ENCODE measurements at regions not wholly inside any gene's neighbourhood (a gene's known extent, or its start where the extent isn't known, plus 50 kb on each side); places are given as distances from the start of the nearest gene placed in this dataset.

DNA sequence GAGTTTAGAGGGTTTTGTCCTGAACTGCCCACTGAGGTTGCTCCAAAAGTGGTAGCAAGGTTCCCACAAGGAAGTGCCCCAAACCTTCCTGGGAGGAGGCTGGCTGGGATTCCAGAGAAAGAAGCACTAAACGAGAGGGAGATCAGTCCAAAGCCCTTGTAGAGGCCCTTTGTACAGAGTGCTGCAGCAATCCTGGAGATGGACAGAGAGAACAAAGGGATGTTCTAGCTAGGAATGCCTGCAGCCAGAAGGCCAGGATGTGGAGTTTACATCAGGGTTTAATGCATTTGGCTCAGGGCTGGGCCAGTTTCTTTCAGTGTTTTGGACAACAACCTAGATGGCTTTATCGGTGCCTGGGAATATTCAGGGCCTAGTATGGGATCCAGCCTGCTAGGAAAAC, 2155.1 kb upstream of the AGA start:
- no peaks in the 10 kb centered on the region for H3K36me3 Mint-ChIP-seq
- no peaks in the 10 kb centered on the region for H3K27me3 Mint-ChIP-seq (ENCODE audit: low read depth in 3 of 3)
- no peak overlapping the region for H3K4me3 Mint-ChIP-seq
- H3K4me1 Mint-ChIP-seq, result no peaks in the 10 kb centered on the region
- peaks cover 2 to 39% (median 17%) of the 10 kb centered on the region in 6 donors for H3K9me3 Mint-ChIP-seq
- H3K27ac Mint-ChIP-seq, result no peak overlapping the region
- DNase-seq, result no peak

DNA sequence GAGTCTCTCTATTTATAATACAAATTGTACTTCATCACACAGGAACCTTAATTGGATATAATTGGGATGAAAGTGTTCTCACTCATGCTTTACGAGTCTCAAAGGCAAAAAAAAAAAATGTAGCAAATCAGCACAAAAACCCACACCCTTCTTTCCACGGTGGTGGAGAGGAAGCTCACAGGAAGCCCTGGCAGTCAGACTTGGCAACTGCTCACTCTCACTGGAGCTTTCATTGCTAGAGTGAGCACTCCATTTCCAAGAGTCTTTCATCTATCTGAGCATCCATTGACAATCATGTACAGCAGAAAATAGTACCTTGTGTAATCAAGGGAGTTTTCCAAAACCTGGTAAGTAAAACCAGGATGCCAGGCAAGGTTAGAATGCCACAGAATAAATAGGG, 2159.4 kb upstream of the AGA start:
- Mint-ChIP-seq H3K4me3 (no peak overlapping the region), H3K4me1 (no peaks in the 10 kb centered on the region), H3K27me3 (ENCODE audit: low read depth in 3 of 3) (no peaks in the 10 kb centered on the region), H3K36me3 (no peaks in the 10 kb centered on the region), H3K27ac (no peak overlapping the region), H3K9me3 (peaks cover 0 to 33% (median 18%) of the 10 kb centered on the region in 6 donors)
- DNase-seq, result no peak

DNA sequence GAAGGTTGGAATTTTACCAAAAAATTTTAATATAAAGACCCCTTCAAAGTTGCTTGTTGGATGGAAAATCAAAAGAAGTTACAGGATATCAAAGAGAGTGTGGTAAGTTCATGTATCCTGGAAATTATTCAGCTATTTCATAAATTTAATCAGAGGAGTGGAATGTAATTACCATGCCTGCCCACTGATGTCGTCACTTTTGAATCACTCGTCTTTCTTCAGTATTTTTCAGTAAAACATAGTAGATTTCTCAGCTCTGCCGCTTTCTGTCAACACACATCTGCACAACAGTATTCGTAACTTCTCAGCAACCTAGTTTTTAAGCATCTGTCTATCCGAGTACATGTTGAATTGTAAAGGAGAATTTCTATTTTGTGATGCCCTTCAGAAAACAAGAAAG, 2163.0 kb upstream of the AGA start:
- no peaks in the 10 kb centered on the region for H3K4me1 Mint-ChIP-seq
- H3K27ac Mint-ChIP-seq, result no peak overlapping the region
- no peak overlapping the region for H3K4me3 Mint-ChIP-seq
- DNase-seq, result no peak
- H3K9me3 Mint-ChIP-seq, result peaks cover 2 to 40% (median 23%) of the 10 kb centered on the region in 6 donors
- H3K27me3 Mint-ChIP-seq (ENCODE audit: low read depth in 3 of 3), result no peaks in the 10 kb centered on the region
- no peaks in the 10 kb centered on the region for H3K36me3 Mint-ChIP-seq

DNA sequence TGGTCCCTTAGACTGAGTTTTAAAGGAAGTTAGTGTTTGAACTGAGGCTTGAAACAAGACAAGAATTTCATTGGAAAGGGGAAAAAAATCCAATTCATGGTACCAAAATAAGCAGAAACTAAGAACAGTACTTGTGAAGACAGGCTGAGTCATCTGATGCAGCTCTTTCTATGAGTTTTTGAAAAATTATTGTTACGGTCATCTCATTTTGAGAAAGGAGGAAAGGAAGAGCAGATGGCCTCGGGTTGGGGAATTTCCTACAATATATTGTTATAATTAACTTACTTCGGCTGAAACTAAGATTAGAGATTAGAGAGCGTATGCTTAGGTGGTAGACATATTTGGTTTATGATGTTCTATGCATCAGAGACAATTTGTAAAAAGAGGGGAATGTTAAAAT, 2164.8 kb upstream of the AGA start:
- Mint-ChIP-seq H3K4me1 (no peaks in the 10 kb centered on the region), H3K4me3 (no peak overlapping the region), H3K27me3 (ENCODE audit: low read depth in 3 of 3) (no peaks in the 10 kb centered on the region), H3K9me3 (peaks cover 2 to 46% (median 23%) of the 10 kb centered on the region in 6 donors), H3K36me3 (no peaks in the 10 kb centered on the region), H3K27ac (no peak overlapping the region)
- DNase-seq, result no peak

DNA sequence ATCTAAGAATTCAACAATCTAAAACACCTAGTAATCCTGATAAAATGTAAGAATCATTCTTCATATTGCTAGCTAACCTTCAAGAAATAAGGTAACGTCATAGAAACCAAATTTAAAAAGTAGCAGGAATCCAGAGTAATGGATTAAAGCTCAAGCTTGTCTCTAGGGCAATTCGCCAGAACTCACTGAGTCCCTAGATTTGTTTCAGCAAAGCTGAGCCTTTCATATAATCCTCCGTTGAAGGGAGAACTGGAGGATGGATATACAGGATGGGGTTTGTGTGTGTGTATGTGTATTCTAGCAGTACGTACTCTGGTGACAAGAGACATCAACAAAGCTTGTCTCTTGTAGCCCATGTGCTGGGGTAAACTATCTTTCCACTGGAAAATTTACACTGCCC, 2173.5 kb upstream of the AGA start:
- H3K27ac Mint-ChIP-seq, result no peak overlapping the region
- H3K4me1 Mint-ChIP-seq, result no peaks in the 10 kb centered on the region
- H3K27me3 Mint-ChIP-seq (ENCODE audit: low read depth in 3 of 3), result peaks cover 0 to 2% (median 0%) of the 10 kb centered on the region in 3 donors
- no peak for DNase-seq
- peaks cover 3 to 35% (median 15%) of the 10 kb centered on the region in 6 donors for H3K9me3 Mint-ChIP-seq
- no peaks in the 10 kb centered on the region for H3K36me3 Mint-ChIP-seq
- no peak overlapping the region for H3K4me3 Mint-ChIP-seq

DNA sequence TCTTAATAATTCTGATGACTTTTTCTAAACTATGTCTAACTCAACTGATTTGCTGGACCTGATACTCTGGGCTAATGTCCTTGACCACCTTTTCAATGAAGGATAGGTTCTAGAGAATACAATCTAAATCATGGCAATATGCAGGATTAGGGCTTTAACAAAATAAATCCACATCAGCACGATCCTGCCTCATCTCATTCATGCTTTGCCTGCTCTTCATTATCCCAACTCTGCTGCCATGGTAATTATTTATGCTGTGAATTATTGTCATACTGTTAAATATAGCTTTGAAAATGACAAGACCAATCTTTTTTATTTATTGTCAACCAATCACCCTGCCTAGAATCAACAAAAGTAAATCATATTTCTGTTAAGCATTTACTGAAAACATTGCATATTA, 2176.7 kb upstream of the AGA start:
- Mint-ChIP-seq H3K36me3 (no peaks in the 10 kb centered on the region), H3K27ac (no peak overlapping the region), H3K4me3 (no peak overlapping the region), H3K27me3 (ENCODE audit: low read depth in 3 of 3) (no peaks in the 10 kb centered on the region), H3K4me1 (no peaks in the 10 kb centered on the region), H3K9me3 (peaks cover 3 to 21% (median 10%) of the 10 kb centered on the region in 6 donors)
- DNase-seq, result no peak

DNA sequence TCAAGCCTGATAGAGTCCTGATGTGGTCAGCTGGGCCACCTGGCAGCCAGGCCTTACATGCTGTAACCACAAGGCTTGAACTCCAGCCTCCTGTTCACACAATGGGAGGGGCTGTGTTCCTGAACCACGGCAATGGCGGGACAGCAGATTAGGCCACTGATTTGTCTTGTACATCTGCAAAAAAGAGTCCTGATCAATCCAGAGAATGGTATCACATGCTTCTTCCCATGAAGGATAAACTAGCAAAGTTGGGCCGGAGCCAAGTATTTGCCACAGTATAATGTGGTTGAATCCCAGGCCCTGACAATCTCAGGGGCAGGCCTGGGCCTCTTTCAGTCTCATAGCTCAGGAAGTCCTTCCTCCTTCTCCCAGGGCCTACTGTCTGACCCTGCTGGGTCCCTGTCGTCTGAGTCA, 2182.5 kb upstream of the AGA start:
- H3K4me1 Mint-ChIP-seq, result no peaks in the 10 kb centered on the region
- no peak for DNase-seq

DNA sequence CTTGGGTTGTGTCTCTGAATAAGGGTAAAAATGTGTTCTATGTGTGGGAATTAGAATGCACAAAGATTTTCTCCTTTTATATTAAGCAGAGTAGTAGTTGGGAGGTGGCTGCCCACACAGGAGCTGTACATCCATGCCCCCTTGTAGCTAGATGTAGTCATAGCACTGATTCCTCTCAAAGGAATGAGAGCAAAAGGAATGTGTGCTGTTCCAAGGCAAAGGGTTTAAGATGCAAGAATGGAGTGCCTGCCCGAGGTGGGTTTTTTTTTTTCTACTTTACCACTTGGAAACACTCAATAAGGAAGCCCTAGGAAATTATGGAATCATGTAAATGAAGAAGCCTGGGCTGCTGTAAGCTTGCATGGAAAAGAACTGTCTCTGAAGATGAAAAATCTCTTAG, 2183.2 kb upstream of the AGA start:
- H3K4me1 Mint-ChIP-seq, result no peaks in the 10 kb centered on the region

More for the DNA sequence above, 2182.5 kb upstream of the AGA start:
- no peak overlapping the region for H3K27ac Mint-ChIP-seq
- no peak overlapping the region for H3K4me3 Mint-ChIP-seq
- no peaks in the 10 kb centered on the region for H3K27me3 Mint-ChIP-seq (ENCODE audit: low read depth in 3 of 3)
- H3K9me3 Mint-ChIP-seq, result peaks cover 0 to 9% (median 2%) of the 10 kb centered on the region in 6 donors
- H3K36me3 Mint-ChIP-seq, result no peaks in the 10 kb centered on the region

DNA sequence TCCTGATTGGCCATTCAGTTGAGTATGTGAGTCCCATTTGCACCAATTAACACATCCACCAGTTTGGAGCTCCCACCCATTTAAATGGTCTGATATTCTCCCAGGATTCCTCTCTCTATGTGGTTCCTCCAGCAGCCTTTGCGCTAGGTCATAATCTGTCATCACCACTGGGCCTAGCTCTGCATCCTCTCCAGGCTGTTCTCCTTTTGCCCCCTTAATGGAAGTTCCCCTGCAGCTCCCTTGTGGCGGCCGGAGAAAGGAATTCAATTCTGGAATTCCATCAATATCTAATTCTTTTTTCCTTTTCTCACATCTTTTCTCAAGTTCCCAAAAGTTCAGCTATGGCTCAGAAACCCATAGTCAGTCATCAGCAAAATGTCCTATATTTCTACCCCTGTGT, 2184.4 kb upstream of the AGA start:
- Mint-ChIP-seq H3K27ac (no peak overlapping the region), H3K4me1 (no peaks in the 10 kb centered on the region), H3K27me3 (ENCODE audit: low read depth in 3 of 3) (peaks cover 0 to 4% (median 0%) of the 10 kb centered on the region in 3 donors), H3K36me3 (no peaks in the 10 kb centered on the region), H3K9me3 (peaks cover 0 to 14% (median 4%) of the 10 kb centered on the region in 6 donors), H3K4me3 (no peak overlapping the region)
- no peak for DNase-seq

More for the DNA sequence above, 2183.2 kb upstream of the AGA start:
- no peak for DNase-seq
- H3K9me3 Mint-ChIP-seq, result peaks cover 0 to 9% (median 2%) of the 10 kb centered on the region in 6 donors
- H3K36me3 Mint-ChIP-seq, result no peaks in the 10 kb centered on the region
- no peaks in the 10 kb centered on the region for H3K27me3 Mint-ChIP-seq (ENCODE audit: low read depth in 3 of 3)
- no peak overlapping the region for H3K4me3 Mint-ChIP-seq
- H3K27ac Mint-ChIP-seq, result no peak overlapping the region

DNA sequence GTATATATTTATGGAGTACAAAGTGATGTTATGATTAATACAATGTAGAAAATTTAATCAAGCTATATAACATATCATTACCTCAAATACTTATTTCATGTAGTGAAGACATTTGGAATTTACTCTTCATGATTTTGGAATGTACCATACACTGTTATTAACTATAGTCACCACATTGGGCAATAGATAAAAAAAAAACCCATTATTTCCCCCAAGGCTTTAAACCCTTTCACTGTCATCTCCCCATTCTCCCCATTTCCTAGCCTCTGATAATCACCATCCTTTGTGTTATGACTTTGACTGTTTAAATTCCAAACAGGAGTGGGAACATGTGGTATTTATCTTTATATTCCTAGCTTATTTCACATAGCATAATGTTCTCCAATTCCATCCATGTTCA, 2189.1 kb upstream of the AGA start:
- Mint-ChIP-seq H3K4me1 (no peaks in the 10 kb centered on the region), H3K9me3 (peaks cover 0 to 36% (median 11%) of the 10 kb centered on the region in 6 donors), H3K27ac (no peak overlapping the region), H3K27me3 (ENCODE audit: low read depth in 3 of 3) (peaks cover 0 to 6% (median 0%) of the 10 kb centered on the region in 3 donors), H3K36me3 (no peaks in the 10 kb centered on the region), H3K4me3 (no peak overlapping the region)
- DNase-seq, result no peak

DNA sequence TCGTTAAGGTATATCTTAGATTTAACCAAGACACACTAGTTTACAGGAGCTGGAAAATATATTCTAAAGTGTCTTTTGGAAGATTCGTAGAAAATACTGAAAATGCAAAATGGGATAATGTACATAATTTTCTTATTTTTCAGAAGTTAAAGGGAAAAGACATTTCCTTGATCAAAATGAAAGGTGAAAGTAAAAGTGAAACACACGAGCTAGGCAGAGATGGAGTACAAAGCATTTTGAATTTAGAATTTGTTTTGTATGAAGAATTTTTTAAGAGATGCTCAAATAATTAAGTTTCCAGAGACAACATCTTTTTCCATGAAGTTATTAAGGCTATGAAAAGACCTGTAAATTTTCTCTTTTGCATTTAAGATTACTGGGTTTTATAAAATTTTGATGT, 2192.6 kb upstream of the AGA start:
- Mint-ChIP-seq H3K27ac (peak overlapping the region in 1 of 6 donors; percentile 14), H3K4me3 (peak overlapping the region in 1 of 5 donors; percentile 51), H3K27me3 (ENCODE audit: low read depth in 3 of 3) (peaks cover 0 to 6% (median 0%) of the 10 kb centered on the region in 3 donors), H3K36me3 (no peaks in the 10 kb centered on the region), H3K9me3 (peaks cover 5 to 35% (median 14%) of the 10 kb centered on the region in 6 donors), H3K4me1 (no peaks in the 10 kb centered on the region)
- DNase-seq, result no peak

DNA sequence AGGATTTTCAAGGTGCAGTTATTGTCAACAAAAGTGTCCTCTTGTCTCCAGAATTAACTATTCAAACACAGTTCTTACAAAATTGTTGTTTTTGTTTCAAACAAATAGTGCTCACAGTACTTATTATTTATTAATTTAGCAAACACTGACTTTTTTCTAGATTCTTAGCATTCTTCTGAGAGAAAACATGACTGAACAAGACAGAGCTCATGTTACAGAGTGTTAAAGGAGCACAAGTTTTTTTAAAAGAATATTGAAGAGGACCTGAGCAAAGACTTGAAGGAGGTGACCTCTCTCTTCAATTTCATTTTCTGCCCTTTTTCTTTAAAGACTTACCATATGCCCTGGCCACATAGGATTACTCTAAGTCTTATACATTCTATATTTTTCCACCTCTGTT, 2220.3 kb upstream of the AGA start:
- Mint-ChIP-seq H3K4me1 (no peaks in the 10 kb centered on the region), H3K36me3 (peaks cover 0 to 6% (median 4%) of the 10 kb centered on the region in 3 donors), H3K27me3 (ENCODE audit: low read depth in 3 of 3) (peaks cover 0 to 2% (median 0%) of the 10 kb centered on the region in 3 donors), H3K4me3 (no peak overlapping the region), H3K27ac (no peak overlapping the region), H3K9me3 (peaks cover 7 to 65% (median 27%) of the 10 kb centered on the region in 6 donors)
- DNase-seq, result no peak

DNA sequence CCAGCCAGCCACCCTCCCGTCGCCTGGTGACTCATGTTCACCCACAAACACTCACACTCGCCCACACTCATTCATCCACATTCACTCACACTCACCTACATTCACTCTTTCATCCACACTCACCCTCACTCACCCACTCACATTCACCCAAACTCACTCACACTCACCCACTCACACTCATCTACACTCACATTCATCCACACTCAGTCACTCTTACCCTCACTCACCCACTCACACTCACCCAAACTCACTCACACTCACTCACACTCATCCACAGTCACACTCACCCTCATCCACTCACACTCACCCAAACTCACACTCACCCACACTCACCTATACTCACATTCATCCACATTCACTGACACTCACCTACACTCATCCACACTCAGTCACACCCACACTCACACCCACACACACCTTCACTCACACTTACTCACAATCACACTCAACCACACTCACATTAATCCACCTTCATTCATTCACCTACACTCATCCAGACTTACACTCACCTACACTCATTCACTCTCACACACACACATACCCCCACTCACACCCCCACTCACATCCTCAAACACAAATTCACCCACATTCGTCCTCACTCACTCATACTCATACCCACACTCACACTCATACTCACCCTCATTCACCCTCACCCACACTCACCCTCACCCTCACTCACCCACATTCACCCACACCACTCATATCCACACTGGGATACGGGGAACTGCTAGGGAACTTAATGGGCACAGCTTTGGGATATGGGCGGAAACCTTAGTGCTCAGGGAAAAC, 2221.6 kb upstream of the AGA start:
- no peak for DNase-seq
- Mint-ChIP-seq H3K4me3 (no peak overlapping the region), H3K27ac (no peak overlapping the region), H3K4me1 (no peaks in the 10 kb centered on the region), H3K27me3 (ENCODE audit: low read depth in 3 of 3) (peaks cover 0 to 2% (median 0%) of the 10 kb centered on the region in 3 donors), H3K9me3 (peaks cover 7 to 66% (median 29%) of the 10 kb centered on the region in 6 donors), H3K36me3 (peaks cover 0 to 6% (median 4%) of the 10 kb centered on the region in 3 donors)

DNA sequence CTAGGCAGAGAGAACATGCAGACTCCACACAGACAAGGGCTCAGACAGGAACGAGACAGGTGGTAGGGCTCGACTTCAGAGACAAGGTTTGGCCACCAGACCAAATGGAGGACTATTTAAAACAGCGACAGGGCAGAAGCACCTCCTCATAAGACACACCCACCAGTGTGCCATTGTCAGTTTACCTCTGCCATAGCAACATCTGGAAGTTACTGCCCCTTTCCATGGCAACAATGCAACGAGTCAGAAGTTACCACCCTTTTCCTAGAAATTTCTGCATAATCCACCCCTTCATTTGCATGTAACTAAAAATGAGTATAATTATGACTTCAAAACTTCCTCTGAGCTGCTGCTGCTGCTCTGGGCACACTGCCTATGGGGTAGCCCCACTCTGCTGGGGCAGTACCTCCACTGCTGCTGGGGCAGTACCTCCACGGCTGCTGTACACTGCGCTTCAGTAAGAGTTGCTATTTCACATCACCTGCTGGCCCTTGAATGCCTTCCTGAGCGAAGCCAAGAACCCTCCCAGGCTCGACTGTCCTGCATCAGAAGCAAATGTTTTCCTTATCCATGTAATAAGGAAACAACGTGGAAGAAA, 2222.3 kb upstream of the AGA start:
- no peak overlapping the region for H3K27ac Mint-ChIP-seq
- peaks cover 0 to 6% (median 4%) of the 10 kb centered on the region in 3 donors for H3K36me3 Mint-ChIP-seq
- no peak for DNase-seq
- H3K9me3 Mint-ChIP-seq, result peaks cover 7 to 65% (median 30%) of the 10 kb centered on the region in 6 donors
- no peaks in the 10 kb centered on the region for H3K4me1 Mint-ChIP-seq
- peaks cover 0 to 2% (median 0%) of the 10 kb centered on the region in 3 donors for H3K27me3 Mint-ChIP-seq (ENCODE audit: low read depth in 3 of 3)
- no peak overlapping the region for H3K4me3 Mint-ChIP-seq

Measured in immature natural killer cell (primary cell).